Endothelial cell of umbilical vein (primary cell): ENCODE measurements at regions not wholly inside any gene's neighbourhood (a gene's known extent, or its start where the extent isn't known, plus 50 kb on each side); places are given as distances from the start of the nearest gene placed in this dataset.

Experiments
- CTCF ChIP-seq, 2 donors: IDR thresholded peaks; 1 replicate in 1 of 2; 2 replicates in 1 of 2; pipeline ENCODE4 v1.5.1; 2011; ENCODE audit warnings: low read length in 2 of 2, mild to moderate bottlenecking in 2 of 2, moderate library complexity in 2 of 2, control low read depth in 1 of 2, inconsistent platforms in 1 of 2, low read depth in 1 of 2; ENCODE audit not compliant: insufficient read depth in 1 of 2; ENCODE audit errors: extremely low read depth in 1 of 2
- EZH2 ChIP-seq: IDR thresholded peaks from 2 replicates; pipeline ENCODE4 v1.6.1; 2012; ENCODE audit warnings: borderline replicate concordance, low read depth, mild to moderate bottlenecking, moderate library complexity, low read length, inconsistent platforms; ENCODE audit not compliant: severe bottlenecking
- JUN ChIP-seq: IDR thresholded peaks from 2 replicates; pipeline ENCODE4 v1.6.1; 2011; ENCODE audit warnings: borderline replicate concordance, low read depth; ENCODE audit not compliant: insufficient read length, insufficient read depth
- MAX ChIP-seq: IDR thresholded peaks from 2 replicates; pipeline ENCODE4 v1.6.1; 2011; ENCODE audit not compliant: insufficient read depth, insufficient read length
- POLR2A ChIP-seq: IDR thresholded peaks from 2 replicates; pipeline ENCODE4 v1.6.1; 2012; ENCODE audit warnings: low read depth, mild to moderate bottlenecking, control low read depth, low read length
- POLR2AphosphoS5 ChIP-seq: IDR thresholded peaks from 2 replicates; pipeline ENCODE4 v1.6.1; 2012; ENCODE audit warnings: low read depth, mild to moderate bottlenecking, control low read depth, low read length, moderate library complexity; ENCODE audit not compliant: insufficient read depth

- TF ChIP-seq CTCF (IDR thresholded peaks at IDR 0.05; ENCODE audit: extremely low read depth in 1 of 2, insufficient read depth in 1 of 2, low read depth in 1 of 2, low read length in 2 of 2) (no peak), POLR2AphosphoS5 (no peak), EZH2 (no peak), MAX (no peak), POLR2A (no peak), JUN (no peak)
These were observed 63.1 kb upstream of the ITGA6 start for GRCh38 chr2:172364261-172364660.
